Parathyroid adenoma (tissue), 2 donors: ENCODE measurements at regions not wholly inside any gene's neighbourhood (a gene's known extent, or its start where the extent isn't known, plus 50 kb on each side); places are given as distances from the start of the nearest gene placed in this dataset.

Source experiments
- H2AFZ ChIP-seq: fragments of 300-600 bp; sonication (generic); one replicate; pipeline ENCODE4 v1.7.0; 2017; ENCODE audit warnings: antibody characterized with exemption, mild to moderate bottlenecking
- H3K27ac ChIP-seq: fragments of 300-600 bp; sonication (generic); one replicate; pipeline ENCODE4 v1.7.0; 2017
- H3K27me3 ChIP-seq: fragments of 300-600 bp; sonication (generic); one replicate; pipeline ENCODE4 v1.7.0; 2017; ENCODE audit warnings: low read length; ENCODE audit not compliant: control insufficient read depth, insufficient read depth
- H3K36me3 ChIP-seq: fragments of 300-600 bp; sonication (generic); one replicate; pipeline ENCODE4 v1.7.0; 2017; ENCODE audit warnings: low read length; ENCODE audit not compliant: control insufficient read depth, insufficient read depth
- H3K4me1 ChIP-seq: fragments of 300-600 bp; sonication (generic); one replicate; pipeline ENCODE4 v1.7.0; 2017; ENCODE audit warnings: control low read depth
- H3K4me2 ChIP-seq: fragments of 300-600 bp; sonication (generic); one replicate; pipeline ENCODE4 v1.7.0; 2017; ENCODE audit warnings: low read length
- H3K4me3 ChIP-seq: fragments of 300-600 bp; sonication (generic); one replicate; pipeline ENCODE4 v1.7.0; 2017; ENCODE audit warnings: low read depth, low read length
- H3K79me2 ChIP-seq: fragments of 300-600 bp; sonication (generic); one replicate; pipeline ENCODE4 v1.7.0; 2017; ENCODE audit warnings: control low read depth
- H3K9ac ChIP-seq: fragments of 300-600 bp; sonication (generic); one replicate; pipeline ENCODE4 v1.7.0; 2017; ENCODE audit warnings: mild to moderate bottlenecking
- H3K9me3 ChIP-seq: fragments of 300-600 bp; sonication (generic); one replicate; pipeline ENCODE4 v1.7.0; 2017; ENCODE audit warnings: low read length; ENCODE audit not compliant: control insufficient read depth
- CTCF ChIP-seq: fragments of 300-600 bp; sonication (generic); IDR thresholded peaks from one replicate; pipeline ENCODE4 v1.7.0; 2017; ENCODE audit warnings: antibody characterized with exemption, mild to moderate bottlenecking
- donor health status: primary hyperparathyroidism.

DNA sequence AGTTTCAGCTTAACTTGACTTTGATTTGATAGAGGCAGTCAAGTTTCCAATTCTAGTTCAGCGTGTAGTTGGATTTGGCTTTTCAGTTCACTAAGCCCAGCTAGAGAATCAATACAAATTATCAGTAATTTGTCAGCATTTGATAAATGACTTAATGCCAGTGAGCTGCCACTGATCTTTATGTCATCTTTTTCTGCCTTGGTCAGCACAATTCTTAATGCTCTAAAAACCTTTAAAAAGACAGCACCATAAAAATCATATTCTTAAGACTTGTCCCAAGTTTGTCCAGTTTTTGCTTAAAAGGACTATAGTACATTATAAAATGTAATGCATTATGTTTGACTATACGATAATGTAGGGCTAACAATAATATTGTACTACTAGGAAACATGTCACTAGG lies 920.5 kb downstream of the LRFN5 start:
- H3K36me3 ChIP-seq = no peaks in the 10 kb centered on the region
- H3K9me3 ChIP-seq = no peaks in the 10 kb centered on the region
- TF ChIP-seq CTCF = no peak
- H2AFZ ChIP-seq = no peak overlapping the region
- no peak overlapping the region for H3K9ac ChIP-seq
- H3K27me3 ChIP-seq = no peaks in the 10 kb centered on the region
- H3K4me3 ChIP-seq = no peak overlapping the region
- H3K4me1 ChIP-seq = no peaks in the 10 kb centered on the region
- H3K4me2 ChIP-seq = no peak overlapping the region
- no peak overlapping the region for H3K27ac ChIP-seq
- no peaks in the 10 kb centered on the region for H3K79me2 ChIP-seq

- H3K4me2 ChIP-seq = no peak overlapping the region
- no peaks in the 10 kb centered on the region for H3K36me3 ChIP-seq
- H3K79me2 ChIP-seq = no peaks in the 10 kb centered on the region
- no peaks in the 10 kb centered on the region for H3K27me3 ChIP-seq
- H3K27ac ChIP-seq = no peak overlapping the region
- H3K9me3 ChIP-seq = no peaks in the 10 kb centered on the region
- no peak for TF ChIP-seq CTCF
- H3K4me3 ChIP-seq = no peak overlapping the region
- H3K9ac ChIP-seq = no peak overlapping the region
- no peaks in the 10 kb centered on the region for H3K4me1 ChIP-seq
- no peak overlapping the region for H2AFZ ChIP-seq
Observed at GRCh38 chr14:42523666-42524065, 917.0 kb downstream of the LRFN5 start.

GRCh38 chr14:42517806-42518500 lies 911.3 kb downstream of the LRFN5 start:
- no peaks in the 10 kb centered on the region for H3K27me3 ChIP-seq
- no peak overlapping the region for H3K9ac ChIP-seq
- no peaks in the 10 kb centered on the region for H3K36me3 ChIP-seq
- H3K4me2 ChIP-seq = no peak overlapping the region
- no peaks in the 10 kb centered on the region for H3K4me1 ChIP-seq
- no peak overlapping the region for H3K27ac ChIP-seq
- no peak for TF ChIP-seq CTCF
- H3K79me2 ChIP-seq = no peaks in the 10 kb centered on the region
- no peak overlapping the region for H3K4me3 ChIP-seq
- H3K9me3 ChIP-seq = no peaks in the 10 kb centered on the region
- H2AFZ ChIP-seq = no peak overlapping the region

- no peak overlapping the region for H2AFZ ChIP-seq
- no peak overlapping the region for H3K4me2 ChIP-seq
- H3K9me3 ChIP-seq = no peaks in the 10 kb centered on the region
- no peak overlapping the region for H3K4me3 ChIP-seq
- H3K27me3 ChIP-seq = no peaks in the 10 kb centered on the region
- no peaks in the 10 kb centered on the region for H3K4me1 ChIP-seq
- no peak for TF ChIP-seq CTCF
- H3K36me3 ChIP-seq = no peaks in the 10 kb centered on the region
- no peaks in the 10 kb centered on the region for H3K79me2 ChIP-seq
- H3K9ac ChIP-seq = no peak overlapping the region
- H3K27ac ChIP-seq = no peak overlapping the region
Observed at GRCh38 chr14:42513837-42514236, 907.2 kb downstream of the LRFN5 start.

DNA sequence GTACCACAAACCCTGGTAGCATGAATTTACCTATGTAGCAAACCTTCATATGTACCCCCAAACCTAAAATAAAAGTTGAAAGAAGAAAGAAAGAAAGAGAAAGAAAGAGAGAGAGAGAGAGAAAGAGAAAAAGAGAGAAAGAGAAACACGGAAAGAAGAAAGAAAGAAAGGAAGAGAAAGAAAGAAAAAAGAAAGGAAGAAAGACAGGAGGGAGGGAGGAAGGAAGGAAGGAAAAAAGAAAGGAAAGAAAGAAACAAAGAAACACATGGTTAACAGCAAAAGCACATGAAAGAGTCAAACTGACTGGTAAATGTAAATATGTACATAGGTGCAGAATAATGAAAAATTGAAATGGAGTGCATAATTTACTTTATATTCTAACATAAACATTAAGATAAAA lies 903.4 kb downstream of the LRFN5 start:
- Histone ChIP-seq H3K9me3 (no peaks in the 10 kb centered on the region), H3K27ac (no peak overlapping the region), H3K79me2 (no peaks in the 10 kb centered on the region), H2AFZ (no peak overlapping the region), H3K36me3 (no peaks in the 10 kb centered on the region), H3K4me2 (no peak overlapping the region), H3K4me1 (no peaks in the 10 kb centered on the region), H3K9ac (no peak overlapping the region), H3K4me3 (no peak overlapping the region), H3K27me3 (no peaks in the 10 kb centered on the region)
- no peak for TF ChIP-seq CTCF
